NCI-H526 treated with DMSO at 0.1 percent for 48 hours (cell line): ENCODE measurements at regions not wholly inside any gene's neighbourhood (a gene's known extent, or its start where the extent isn't known, plus 50 kb on each side); places are given as distances from the start of the nearest gene placed in this dataset.

ENCODE experiments used
- DNase-seq: peaks from one replicate; lab custom pipeline; 2025; lab: John Stamatoyannopoulos, UW

DNA sequence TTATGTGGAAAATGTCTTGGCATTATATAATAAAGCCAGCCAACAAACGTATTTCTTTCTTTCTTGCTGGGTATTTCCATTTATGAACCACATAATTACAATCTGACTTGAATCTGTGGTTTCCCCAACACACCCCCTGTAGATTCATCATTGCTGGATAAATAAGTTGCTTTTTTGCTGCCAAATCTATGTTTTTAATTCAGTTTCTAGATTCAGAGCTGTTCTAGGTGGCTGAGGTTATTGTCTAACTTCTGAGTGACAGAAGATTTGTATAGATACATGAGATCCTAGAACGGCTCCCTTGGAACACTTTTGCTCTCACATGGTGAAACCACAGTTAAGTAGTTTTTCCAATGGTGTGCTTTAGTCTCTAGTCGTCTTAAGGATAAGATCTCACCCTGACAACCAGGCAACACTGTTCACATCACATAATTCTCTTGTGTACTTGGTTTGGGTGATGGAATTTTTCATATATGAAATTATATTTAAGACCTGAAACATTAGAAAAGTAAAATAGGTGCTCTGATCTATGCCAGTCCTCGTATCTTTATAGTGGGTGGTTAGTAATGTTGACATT is 239.1 kb downstream of the KLF12 start:
- DNase-seq: no peak

DNA sequence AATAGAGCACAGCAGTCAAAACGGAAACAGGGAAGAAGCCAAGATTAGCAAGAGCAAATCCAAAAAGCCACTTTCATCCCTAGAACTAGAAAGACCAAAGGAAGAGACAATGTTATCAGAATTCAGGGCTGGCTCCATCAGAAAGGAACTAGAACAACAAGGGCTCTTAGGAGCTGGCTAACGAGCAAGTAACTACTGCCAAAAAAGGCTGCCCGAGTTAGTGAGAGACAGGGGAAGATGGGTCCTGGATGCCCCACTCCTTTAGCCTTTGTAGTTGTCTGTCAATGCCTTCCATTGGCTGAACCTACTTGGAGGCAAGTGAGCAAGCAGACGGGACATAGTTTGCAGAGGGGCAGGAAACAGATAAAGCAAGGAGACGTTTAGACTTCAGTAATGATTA is 240.4 kb downstream of the KLF12 start:
- DNase-seq: no peak

DNA sequence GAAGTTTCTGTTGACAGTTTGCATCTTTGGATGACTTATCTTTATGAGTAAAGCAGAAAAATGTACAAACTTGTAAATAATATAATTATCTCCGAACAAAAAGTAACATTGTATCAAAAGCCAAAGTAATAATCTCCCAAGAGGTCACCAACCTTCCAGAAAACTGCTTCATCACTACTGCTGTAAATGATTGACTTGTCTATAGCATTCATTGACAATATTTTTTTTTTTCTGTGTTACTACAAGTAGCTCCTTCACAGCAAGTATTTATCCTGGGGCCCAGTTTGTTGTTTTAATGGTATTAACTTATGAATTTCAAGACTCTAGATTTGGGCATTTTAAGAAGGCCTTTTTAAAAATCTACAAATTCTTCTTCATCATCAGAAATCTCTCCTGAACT is 242.4 kb downstream of the KLF12 start:
- DNase-seq: no peak

DNA sequence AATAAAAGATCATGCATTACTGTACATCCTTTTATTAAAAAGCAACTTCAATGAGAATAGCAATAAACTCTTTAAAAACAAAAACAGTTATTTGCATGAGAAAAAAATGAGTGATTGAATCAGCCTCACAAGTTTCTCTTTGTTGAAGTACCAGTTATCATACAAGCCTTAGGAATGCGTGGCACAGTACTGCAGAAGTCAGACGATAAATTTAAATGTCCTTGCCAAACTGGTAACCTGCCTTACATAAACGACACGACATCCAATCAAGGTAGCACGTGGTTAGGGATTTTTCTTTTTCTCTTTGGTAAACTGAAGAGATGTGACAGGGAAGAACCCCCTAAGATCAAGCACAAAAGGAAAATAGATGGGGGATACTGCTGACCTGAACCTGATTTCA is 251.0 kb downstream of the KLF12 start:
- no peak for DNase-seq

DNA sequence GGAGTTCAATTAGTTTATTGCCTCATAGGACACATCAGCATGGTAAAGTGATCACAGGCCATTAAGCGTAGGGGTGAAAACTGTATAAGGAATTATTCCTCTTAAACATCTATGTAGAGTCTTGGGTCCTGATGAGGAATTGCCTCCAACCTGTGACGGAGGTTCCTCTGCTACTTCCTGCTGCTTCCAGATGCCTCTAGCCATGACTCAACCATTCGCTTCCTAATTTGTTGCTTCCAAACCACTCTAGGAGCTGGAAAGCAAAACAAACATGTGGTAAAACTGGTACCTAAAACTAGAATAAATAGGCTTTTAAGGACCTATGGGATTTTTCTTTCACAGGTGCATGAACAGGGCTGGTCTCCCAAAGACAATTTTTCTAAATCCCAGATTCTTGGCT is 253.8 kb downstream of the KLF12 start:
- no peak for DNase-seq

DNA sequence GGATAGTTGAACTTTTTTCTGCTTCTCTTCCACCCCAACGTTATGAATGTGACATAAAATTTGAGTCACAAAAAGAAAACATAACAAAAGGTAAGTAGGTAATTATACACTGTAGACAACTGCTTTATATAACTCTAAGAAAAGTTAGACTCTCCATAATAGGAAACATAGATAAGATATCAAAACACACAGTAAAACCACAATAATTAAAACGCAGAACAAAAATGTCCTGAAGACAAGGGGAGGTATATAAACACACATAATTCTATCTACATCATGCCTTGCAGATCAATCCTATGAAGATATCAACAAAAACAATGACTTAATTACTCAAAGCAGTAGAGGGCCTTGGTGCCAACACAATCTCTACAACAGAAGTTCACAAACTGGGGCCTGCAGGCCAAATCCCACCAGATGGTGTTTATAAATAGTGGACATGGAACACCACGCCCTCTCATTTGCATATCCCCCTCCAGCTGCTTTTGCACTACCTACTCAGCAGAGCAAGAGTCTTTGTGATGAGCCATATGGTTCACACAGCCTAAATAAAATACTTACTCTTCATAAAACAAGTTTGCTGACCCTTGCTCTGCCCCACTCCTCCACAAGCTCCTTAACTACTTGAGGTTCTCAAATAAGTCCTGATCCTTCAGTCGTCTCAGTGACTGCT is 254.7 kb downstream of the KLF12 start:
- DNase-seq: peak; percentile 19

DNA sequence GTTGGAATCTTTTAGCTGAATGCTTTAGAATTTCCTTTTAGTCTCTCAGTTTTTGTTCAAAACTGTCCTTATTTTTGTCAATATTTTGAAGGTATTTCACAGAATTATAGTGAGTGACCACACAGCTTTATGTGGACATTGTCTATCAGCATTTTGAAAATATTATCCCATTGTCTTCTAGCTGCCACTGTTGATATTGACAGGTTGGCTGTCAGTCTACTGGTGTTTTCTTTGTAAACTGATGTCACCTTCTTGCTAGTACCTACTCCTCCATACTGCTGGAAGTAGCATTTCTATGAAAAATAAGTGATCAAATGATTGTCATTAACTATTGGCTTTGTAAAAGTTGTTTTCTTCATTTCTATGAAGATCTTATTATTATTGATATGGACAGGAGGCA is 256.8 kb downstream of the KLF12 start:
- no peak for DNase-seq

DNA sequence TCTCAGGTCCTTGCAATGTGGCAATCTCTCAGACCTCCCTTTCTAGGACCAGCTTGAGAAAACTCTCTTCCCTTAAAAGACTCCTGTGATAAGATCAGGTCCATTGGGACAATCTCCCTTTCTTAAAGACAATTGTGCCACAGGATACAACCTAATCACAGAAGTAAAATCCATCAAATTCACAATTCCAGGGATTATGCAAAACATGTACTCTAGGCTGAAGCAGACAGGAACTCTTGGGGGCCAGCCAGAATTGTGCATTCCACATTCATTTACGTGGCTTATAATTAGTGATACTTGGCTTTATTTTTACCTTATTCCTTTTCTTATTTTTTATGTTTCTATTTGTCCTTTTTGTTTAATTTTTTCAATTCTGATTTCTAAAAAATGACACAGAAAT is 257.9 kb downstream of the KLF12 start:
- no peak for DNase-seq

DNA sequence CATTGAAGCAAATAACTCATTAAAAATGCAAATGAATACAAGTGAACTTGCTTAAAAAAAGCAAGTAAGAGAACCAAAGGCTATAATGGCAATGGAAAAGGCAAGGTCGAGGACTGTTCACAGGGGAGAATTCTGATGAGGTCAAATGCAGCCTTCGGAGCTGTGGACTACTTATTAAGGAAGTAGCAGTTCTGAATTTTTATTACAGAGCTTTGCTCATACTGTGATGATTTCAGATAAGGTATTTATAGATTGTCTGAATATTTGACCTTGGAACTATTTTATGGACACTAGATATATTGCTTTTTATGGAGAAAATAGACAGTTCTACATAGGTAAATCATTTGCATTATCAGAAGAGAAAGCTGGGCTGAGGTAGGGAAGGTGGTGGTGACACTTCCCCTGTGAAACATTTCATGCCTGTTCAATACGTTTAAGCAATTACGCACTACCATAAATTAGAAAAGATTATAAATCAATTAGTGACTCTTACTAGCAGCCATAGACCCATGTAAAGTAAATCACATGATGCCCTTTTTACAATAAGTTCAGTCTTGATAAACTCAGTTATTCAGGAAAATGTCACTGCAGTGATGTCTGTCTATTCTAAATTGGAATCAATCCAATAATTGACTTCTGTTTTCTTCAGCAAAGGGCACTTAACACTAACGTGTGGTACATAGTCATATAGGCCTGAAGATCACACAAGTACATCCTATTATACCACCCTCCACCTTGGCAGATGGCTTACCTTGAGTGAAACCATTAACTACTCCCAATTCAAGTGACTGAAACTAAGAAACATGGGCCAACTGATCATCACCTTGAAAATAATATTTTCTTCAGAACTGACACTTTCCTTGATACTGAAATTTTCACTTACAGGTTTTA is 260.0 kb downstream of the KLF12 start:
- no peak for DNase-seq

DNA sequence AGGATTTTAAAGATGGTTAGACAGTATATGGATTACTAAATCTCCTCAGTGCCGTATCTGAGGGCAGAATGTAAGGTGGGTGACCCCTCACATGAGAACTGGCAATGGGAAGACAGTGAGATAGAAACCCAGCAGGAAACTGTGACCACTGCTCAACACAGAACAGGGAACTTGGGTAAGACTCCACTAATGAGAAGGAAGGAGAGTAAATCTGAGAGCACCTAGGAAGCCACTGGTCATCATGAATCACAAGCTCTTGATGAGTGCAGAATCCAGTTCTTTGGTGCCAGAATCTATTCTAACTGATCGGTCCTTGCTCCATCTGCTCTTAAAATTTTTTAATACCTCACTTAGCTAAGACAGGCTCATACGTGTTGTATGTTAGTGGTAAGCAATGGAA is 261.8 kb downstream of the KLF12 start:
- no peak for DNase-seq

DNA sequence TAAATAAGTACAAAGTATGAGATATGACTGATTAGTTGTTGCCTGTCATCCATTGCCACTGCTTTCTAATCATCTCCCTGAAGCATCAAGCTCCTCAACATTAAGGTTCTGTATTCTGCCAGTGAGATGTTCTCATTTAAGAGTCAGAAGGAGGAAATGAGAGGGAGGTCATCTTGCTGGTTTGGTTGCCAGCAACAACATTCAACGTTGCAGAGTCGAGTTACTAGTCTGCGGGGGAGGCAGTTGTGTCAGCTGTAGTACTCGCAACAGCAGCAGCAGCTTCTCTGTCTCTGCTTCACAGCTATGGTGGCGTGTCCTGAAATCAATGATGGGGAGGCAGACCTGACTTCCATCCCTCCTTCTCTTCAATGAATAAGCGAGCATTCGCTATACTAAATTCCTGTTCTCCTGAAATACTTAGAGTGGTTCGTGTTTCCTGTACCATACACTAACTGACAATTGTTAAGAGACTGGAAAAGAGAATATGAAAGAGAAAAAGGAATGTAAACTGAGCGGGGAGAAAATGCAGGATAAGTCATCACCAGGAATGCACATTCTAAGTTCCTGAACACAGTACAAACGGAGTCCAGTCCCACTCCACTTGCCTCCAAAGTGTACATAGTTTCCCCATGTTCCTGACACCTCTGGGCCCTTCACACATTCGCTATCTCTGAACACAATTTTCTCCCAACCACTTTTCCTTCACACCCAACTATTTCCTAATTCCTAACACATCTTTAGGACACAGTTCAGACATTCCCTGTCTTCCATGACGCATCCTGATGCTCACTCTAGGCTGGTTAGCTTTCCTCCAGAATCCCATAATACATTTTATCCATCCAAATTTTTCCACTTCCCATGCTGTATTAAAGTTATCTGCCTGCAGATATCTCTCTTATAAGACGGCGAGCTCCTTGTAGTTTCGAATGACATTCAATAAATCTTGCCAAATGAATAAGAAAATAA is 263.0 kb downstream of the KLF12 start:
- no peak for DNase-seq

DNA sequence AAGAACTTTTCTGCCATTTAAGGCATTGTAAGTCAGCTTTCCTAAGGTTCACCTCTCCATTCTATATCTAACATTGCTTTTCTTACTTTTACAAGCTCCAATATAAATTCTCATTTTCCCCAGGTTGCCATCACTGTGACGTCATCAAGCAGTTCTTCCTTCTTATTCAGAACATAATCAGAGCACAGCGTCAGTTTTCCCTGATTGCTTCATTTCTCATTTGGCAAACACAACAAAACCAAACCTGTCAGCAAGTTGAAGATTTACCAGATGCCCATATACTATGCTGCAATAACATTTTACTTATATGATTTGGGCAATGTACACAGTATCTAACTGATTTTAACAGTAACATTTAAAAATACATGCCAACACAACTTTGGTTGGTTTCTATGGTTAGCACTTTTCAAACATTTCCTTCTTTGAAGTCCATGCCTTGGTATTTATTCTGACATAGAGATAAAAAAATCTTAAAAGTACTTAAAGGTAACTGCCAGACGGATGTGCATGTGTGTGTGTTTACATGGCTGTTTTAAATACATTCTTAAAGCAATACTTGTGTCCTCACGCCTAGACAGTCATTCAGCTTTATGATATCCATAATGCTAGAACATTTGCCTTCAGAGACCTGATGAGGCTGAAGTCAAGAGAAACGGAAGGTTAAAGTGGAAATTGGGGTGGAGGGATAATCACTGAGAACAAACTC is 264.0 kb downstream of the KLF12 start:
- DNase-seq: no peak

DNA sequence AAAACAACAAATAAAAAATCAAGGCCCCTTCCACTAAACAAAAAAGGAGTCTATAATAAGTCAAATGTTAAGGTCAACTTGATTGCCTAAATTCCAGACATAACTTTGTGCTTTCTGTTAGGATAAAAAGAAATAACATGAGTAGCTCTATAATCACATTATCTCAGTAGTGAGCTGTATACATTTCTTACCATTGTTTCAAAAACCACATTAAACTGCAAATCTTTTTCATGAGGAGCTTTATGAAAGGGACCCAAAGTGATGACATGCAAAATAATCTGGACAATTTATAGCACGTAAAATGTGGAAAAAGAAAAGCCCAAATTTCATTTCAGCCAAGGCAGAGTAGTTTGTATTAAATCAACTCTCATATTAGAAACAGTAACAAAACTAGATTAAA is 269.2 kb downstream of the KLF12 start:
- DNase-seq: no peak

DNA sequence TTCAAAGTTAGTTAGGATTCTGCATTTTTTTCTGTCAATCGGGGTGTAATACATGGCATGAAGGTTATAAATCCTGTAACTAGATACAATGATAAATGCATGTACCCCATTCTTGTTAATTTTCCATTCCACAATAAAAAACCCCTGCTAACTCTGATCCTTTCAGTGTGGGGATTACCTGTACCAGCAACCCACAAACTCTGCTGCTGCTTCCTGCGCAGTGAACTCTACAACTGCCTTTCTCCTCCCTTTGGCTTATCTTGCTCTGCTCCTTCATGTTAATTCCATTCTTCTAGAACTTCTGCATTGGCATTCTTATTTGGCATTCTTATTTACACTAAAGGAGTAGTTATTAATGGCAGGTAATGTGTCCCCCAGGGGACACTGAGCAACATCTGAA is 273.1 kb downstream of the KLF12 start:
- no peak for DNase-seq

DNA sequence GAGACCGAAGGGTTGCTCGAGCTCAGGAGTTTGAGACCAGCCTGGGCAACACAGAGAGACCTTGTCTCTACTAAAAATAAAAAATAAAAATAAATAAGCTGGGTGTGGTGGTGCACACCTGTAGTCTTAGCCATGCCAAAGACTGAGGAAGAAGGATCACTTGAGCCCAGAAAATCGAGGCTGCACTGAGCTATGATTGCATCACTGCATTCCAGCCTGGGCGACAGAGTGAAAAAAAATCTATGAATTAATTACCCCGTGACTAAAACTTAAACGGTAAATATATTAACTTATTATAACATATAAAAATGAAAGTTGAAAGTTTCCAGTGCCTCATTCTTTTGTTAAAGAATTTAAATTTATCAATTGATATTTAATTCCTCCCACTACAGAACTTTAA is 273.7 kb downstream of the KLF12 start:
- DNase-seq: no peak

DNA sequence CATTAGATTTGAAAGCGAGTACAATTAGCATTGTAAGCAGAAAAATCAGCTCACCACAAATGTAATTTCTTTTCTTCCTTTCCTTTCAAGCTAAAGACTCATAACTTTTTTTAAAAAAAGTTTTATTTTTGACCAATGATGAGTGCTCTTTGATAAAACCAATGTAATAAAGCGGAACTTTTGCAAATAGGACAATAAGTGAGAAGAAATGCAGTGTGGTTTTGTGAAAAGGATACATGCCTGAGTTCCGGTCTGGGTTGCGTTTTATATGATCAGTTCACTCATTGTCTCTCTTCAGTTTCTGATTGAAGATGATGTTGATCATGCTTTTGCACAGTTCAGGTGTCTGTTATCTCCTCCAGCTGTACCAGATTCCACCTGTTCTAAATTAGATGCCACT is 274.4 kb downstream of the KLF12 start:
- DNase-seq: no peak

DNA sequence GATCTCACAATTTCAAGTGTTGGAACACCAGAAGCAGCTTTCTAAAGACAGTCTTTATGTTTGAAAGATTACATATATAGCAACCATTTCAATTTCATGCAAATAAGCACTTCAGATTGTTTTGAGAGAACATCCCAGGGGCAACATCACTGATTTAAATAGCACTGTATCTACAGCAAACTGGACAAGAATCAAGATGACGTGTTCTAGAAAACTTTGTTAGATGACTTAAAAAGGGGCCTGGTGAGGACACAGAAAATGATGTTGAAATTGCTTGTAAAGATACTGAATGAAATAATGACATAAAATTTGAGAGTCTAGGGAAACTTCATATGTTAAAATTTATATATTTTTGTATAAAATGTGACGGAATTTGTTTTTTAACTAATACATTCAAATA is 277.1 kb downstream of the KLF12 start:
- DNase-seq: peak; percentile 29

DNA sequence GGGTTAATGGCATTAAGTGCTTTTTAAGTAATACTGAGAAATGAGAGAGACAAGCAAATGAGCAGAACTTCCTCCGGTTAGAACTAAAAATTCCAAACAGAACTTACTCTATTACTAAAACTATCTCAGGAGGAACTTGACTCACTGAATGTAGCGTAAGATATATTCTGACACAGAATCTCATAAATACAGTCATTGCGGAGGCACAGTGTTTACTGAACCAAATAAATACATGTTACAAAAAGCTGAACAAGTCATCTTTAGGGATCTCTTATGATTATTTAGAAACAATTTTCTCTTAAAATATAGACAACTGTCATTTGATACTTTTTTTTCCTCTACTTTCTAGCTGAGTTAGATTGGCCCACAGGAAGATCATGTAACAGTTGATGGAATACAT is 283.1 kb downstream of the KLF12 start:
- DNase-seq: no peak

DNA sequence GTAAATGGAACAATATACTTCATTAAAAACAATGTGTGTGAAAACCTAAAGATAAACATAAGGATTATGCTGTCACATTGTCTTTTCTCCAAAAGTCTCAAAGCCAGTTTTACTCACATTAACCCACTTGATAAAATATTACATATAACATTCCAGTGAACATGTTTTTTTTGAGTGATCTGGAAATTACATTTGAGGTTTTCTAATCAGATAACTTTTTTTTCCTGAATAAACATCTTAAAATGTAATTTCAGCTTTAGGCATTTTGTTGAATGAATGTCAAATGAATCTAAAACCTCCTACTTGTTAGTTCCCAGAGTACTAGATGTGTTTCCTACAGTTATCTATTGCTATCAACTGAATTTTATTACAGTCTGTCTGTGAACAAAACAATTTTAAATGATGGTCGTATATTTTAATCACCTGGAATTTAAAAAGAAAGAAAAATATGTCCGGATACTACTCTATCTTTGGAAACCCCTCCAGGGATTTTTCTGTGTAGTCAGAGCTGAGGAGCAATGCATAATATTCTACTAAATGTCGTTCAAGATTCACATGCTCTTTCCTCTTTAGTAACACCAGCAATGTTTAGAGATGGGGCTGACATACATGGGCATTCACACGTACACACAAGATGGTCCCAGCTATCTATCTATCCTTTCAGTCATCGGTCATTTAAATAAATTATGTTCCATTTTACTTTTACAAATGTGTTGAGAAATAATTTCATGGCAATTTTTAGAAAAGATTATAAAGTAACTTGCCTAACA is 283.9 kb downstream of the KLF12 start:
- DNase-seq: no peak

DNA sequence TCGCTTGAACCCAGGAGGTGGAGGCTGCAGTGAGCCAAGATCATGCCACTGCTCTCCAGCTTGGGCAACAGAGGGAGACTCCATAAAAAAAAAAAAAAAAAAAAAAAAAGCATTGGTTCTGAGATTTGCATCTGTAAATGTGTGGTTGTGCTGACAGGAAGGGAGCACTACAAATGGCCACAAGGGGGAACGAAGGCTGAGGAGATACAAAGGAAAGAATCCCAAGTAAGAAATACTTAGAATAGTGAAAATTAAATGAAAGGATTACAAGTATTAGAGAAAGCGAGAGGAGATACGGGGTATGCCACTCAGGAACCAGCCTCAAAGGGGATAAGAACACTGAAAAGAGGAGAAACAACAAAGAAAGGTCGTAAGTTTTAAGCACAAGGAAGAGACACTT is 284.9 kb downstream of the KLF12 start:
- peak; percentile 61 for DNase-seq

DNA sequence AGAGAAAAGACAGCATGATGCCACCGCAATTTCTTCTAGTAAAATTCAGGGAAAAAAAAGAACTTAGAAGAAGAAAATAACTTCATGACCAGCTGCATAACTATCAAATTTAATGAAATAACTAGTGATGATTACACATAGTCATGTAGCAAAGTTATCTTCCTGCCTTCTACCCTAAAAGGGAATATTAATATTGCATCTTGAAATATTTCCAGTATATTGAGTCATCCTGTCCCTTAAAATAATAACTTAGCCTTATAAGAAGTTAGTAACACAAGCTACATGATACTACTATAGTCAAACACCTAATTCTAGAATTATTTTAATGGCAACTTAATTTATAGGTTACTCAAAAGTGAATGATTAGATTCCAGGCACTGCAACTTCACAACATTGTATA is 289.2 kb downstream of the KLF12 start:
- DNase-seq: no peak
